Ishikawa (cell line): ENCODE measurements at regions not wholly inside any gene's neighbourhood (a gene's known extent, or its start where the extent isn't known, plus 50 kb on each side); places are given as distances from the start of the nearest gene placed in this dataset.

Source experiments
- NFIC ChIP-seq: IDR thresholded peaks from 2 replicates; pipeline ENCODE4 v1.6.1; 2012
- RAD21 ChIP-seq: IDR thresholded peaks from 2 replicates; pipeline ENCODE4 v1.6.1; 2012; ENCODE audit warnings: low read depth
- REST ChIP-seq: IDR thresholded peaks from 2 replicates; pipeline ENCODE4 v1.6.1; 2012; ENCODE audit warnings: low read depth, mild to moderate bottlenecking
- TEAD4 ChIP-seq: IDR thresholded peaks from 2 replicates; pipeline ENCODE4 v1.6.1; 2012
- USF1 ChIP-seq: IDR thresholded peaks from 2 replicates; pipeline ENCODE4 v1.6.1; 2012

- TF ChIP-seq NFIC: no peak
- TF ChIP-seq REST: no peak
- TF ChIP-seq TEAD4: no peak
- TF ChIP-seq USF1: no peak
- no peak for TF ChIP-seq RAD21
These were observed 550.9 kb downstream of the ADCYAP1 start for GRCh38 chr18:1455605-1456004.
